HG03159 (cell line): ENCODE measurements at regions not wholly inside any gene's neighbourhood (a gene's known extent, or its start where the extent isn't known, plus 50 kb on each side); places are given as distances from the start of the nearest gene placed in this dataset.
"Not testable (repeated sequence)": the region's sequence is repeated elsewhere in the genome, so short reads cannot be mapped to it uniquely, and the experiment has no call there.

Source experiments
- ATAC-seq: cut with Tn5 transposase; IDR thresholded peaks from one replicate; pipeline ENCODE4 v1.9.1; 2021; ENCODE audit warnings: mild to moderate bottlenecking, moderate library complexity; ENCODE audit not compliant: unreplicated experiment

GRCh38 chr13:54004026-54004699, 975.5 kb downstream of the OLFM4 start:
- no peak for ATAC-seq

- no peak for ATAC-seq
These were observed 987.9 kb downstream of the OLFM4 start for GRCh38 chr13:54016542-54016941.

GRCh38 chr13:54018485-54018884, 989.9 kb downstream of the OLFM4 start:
- ATAC-seq: no peak

DNA sequence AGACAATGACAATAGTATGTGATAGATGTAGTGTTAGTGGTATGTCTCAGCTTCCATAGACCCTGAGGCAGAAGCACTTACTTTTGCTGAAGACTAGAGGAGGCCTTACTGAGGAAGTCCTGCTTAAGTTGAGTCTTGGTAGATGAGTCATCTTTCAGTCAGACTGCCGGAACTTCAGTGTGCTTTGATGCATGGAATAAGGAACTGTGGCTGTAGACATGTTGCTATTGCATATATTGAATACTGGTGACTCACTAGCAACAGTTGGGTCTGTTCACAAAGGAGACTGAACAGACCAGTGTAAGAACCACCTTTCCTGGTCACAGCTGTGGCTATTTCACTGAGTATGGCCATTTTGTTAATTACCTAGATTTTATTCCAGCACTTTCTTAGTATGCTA, 1000.6 kb downstream of the OLFM4 start:
- ATAC-seq: peak; percentile 99

GRCh38 chr13:54029720-54030119, 1001.1 kb downstream of the OLFM4 start:
- ATAC-seq: no peak

DNA sequence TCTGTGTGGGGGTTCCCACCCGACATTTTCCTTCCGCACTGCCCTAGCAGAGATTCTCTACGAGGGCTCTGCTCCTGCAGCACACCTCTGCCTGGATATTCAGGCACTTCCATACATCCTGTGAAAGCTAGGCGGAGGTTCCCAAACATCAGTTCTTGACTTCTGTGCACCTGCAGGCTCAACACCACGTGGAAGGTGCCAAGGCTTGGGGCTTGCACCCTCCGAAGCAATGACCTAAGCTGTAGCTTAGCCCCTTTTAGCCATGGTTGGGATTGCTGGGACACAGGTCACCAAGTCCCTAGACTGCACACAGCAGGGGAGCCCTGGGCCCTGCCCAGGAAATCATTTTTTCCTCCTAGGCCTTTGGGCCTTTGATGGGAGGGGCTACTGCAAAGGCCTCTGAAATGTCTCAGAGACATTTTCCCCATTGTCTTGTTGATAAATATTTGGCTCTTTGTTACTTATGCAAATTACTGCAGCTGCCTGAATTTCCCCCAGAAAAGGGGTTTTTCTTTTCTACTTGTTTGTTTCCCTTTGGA, 1004.8 kb downstream of the OLFM4 start:
- no peak for ATAC-seq

GRCh38 chr13:54034047-54034446, 1005.4 kb downstream of the OLFM4 start:
- ATAC-seq: no peak

- not testable (repeated sequence) for ATAC-seq
These were observed 1028.8 kb downstream of the OLFM4 start for GRCh38 chr13:54057416-54057815.

GRCh38 chr13:54069958-54070357, 1041.3 kb downstream of the OLFM4 start:
- ATAC-seq: not testable (repeated sequence)

GRCh38 chr13:54077569-54077968, 1049.0 kb downstream of the OLFM4 start:
- no peak for ATAC-seq

GRCh38 chr13:54078271-54078870, 1049.8 kb downstream of the OLFM4 start:
- ATAC-seq: no peak

DNA sequence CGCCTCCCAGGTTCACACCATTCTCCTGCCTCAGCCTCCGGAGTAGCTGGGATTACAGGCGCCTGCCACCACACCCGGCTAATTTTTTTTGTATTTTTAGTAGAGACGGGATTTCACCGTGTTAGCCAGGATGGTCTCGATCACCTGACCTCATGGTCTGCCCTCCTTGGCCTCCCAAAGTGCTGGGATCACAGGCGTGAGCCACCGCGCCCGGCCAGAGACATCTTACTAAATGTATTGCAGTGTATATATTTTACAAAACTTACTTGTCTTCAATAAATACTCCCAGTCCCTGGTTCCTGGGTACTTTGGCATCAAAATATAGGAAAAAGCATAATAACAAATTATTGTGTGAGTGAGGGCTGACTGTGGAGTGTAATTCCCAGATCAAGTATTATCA, 1053.7 kb downstream of the OLFM4 start:
- not testable (repeated sequence) for ATAC-seq

- no peak for ATAC-seq
These were observed 1063.3 kb downstream of the OLFM4 start for GRCh38 chr13:54091884-54092283.

DNA sequence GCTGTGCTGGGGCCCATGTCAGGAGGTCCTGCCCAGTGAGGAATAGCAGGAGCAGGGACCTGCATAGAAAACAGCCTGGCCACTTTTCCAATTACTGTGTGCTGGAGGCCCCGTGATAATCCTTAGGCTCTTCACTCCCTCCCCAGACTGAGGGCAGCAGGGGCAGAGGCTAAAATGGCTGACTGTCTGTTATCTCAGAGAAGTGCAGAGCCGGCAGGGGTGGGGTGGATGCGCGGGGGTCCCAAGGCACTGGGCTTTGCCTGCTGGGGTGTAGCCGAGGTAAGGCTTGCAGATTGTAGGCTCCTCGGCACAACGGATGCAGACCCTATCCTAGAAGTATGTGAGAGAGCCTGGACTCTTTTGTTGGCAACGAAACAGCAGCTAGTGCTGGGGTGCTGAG, 1064.1 kb downstream of the OLFM4 start:
- no peak for ATAC-seq

DNA sequence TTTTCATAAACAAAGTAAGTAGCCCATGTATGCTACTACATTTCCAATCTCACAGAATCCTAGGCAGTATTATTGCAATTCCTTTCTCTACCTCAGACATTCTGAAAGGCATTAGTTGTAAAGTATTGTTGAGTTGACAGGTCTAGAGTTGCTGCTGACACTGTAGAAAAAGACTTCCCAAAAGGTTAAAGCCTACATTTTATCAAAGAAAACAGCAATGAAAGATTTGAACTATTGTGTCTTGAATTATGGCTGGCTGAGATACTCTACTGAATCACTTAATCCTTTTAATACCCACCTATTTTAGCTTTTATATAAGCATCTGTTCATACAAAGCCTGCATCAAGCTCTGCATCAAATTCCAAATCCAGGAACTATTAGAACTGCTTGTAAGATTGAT, 1082.0 kb downstream of the OLFM4 start:
- no peak for ATAC-seq

DNA sequence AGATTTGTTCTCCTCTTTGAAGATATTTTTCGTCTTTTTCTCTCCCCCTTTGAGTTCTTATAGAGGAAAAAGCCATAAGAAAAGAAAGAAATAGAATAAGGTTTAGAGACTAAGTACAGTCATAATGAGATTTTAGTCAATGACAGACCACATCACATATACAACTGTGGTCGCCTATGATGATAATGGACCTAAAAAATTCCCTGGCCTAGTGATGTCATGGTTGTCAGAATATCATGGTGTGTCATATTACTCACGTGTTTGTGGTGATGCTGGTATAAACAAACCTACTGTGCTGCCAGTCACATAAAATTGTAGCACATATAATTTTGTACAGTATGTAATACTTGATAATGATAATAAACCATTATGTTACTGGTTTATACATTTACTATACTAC, 1096.1 kb downstream of the OLFM4 start:
- ATAC-seq: no peak

DNA sequence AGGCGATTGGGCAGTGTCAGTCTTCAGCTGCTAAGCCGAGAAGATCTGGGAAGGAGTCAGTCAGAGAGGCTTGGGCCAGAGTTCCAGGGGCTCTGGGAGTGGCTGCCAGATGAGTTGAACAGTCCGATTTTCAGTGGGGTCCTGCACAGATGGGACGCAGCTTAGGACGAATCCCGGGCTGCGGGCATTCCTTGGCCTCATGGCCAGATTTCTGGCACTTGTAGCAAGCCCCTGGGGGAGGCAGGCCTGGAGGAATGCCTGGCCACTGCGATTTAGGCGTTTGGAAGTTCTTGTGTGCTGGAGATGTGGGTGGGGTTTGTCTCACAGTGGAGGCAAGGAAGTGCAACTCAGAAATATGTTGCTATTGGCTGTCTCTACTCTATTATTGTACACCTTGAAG, 1102.3 kb downstream of the OLFM4 start:
- ATAC-seq: not testable (repeated sequence)

GRCh38 chr13:54131433-54131832, 1102.8 kb downstream of the OLFM4 start:
- not testable (repeated sequence) for ATAC-seq

GRCh38 chr13:54132127-54132526, 1103.5 kb downstream of the OLFM4 start:
- not testable (repeated sequence) for ATAC-seq

GRCh38 chr13:54132720-54133119, 1104.1 kb downstream of the OLFM4 start:
- not testable (repeated sequence) for ATAC-seq

DNA sequence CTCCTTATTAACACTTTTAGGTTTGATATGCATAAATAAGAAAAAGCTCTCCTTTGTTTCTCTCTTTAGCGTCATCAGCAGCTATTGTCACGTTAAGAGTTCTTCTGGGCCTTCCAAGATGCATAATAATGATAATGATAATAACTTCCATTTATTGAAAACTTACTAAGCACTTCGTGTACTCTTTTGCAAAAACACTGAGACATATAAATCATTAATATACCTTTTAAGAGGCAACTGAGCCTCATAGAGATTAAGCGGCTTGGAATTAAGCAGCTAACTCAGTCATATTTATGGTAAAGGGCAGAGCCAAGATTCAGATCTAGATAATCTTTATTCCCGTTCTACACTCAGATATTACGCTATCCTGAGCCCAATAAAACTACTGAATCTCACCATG, 1105.1 kb downstream of the OLFM4 start:
- ATAC-seq: no peak

- no peak for ATAC-seq
These were observed 1116.2 kb downstream of the OLFM4 start for GRCh38 chr13:54144828-54145227.
